Medulla oblongata (tissue), 1 donor: ENCODE measurements at regions not wholly inside any gene's neighbourhood (a gene's known extent, or its start where the extent isn't known, plus 50 kb on each side); places are given as distances from the start of the nearest gene placed in this dataset.
"Not testable (repeated sequence)": the region's sequence is repeated elsewhere in the genome, so short reads cannot be mapped to it uniquely, and the experiment has no call there.

ENCODE experiments used
- DNase-seq: peaks from one replicate; pipeline ENCODE4 v3.0.0-alpha.2; 2015; ENCODE audit errors: extremely low spot score

DNA sequence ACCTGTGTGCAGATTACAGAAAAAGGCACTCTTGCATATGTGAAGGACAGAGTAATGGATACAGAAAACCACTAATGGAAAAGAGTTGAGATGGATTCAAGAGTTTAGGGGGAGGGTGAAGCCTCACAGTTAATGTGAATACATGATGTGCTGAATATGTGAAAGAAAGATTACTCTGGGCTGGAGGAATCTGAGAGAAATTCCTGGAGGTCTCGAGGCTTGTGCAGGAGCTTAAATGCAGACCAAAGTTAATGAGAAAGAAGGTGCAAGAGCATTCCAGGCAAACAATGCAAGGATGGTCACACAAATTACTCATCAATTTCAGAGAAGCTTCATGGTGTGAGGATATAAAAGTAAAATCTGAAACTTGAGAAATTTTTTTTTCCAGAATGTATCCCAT lies 768.8 kb downstream of the STPG2 start:
- no peak for DNase-seq

DNA sequence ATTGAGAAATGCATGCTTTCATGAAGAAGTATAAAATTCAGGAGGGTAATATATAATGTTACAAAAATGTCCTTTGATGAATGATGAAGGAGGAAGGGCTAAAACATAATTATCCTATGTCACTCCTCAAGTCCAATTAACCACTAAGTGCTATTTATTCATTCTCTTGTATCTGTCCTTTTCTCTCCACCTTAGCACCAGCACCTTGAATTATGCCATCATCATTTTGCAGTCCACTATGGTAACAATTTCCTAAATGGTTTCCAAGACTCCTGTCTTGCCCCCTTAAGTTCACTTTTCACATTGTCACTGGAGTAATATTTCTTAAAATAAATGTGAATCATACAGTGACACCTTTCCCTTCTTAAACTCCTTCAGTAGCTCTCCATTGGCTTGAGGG lies 756.3 kb downstream of the STPG2 start:
- no peak for DNase-seq

DNA sequence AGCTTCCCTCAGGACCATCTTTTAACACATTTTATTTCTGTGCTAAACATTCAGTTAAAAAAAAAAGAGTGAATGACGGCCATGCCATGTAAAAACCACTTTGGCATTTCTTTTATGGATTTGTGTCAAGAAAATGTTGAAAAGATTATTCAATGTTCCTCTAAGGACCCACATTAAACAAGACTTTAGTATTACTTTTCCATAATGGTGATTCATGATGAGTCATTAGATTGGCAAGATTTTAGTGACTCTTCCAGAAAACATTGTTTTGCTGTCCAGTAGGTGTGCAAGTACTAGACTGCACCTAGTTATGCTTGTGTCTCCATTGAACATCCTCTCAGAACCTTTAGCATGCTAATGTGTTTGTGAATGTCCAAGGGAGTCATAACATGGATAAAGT lies 748.6 kb downstream of the STPG2 start:
- no peak for DNase-seq

DNA sequence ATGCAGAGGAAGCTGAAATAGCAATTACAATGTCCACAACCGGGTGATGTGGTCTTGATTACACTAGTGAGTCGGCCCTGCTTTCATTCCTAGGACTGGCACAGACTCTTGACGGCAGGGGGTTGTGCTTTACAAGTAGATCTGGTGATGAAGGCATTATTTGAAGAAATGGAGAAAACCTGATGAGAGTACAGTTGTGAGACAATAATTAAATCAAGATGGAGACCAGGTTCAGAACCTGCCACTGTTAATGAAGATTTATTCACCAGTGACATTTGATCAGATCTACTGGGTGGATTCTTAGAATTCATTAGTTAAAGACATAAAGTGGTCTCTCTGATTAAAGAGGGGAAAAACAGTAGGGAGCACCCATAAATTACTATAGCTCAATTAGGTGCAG lies 747.2 kb downstream of the STPG2 start:
- no peak for DNase-seq

DNA sequence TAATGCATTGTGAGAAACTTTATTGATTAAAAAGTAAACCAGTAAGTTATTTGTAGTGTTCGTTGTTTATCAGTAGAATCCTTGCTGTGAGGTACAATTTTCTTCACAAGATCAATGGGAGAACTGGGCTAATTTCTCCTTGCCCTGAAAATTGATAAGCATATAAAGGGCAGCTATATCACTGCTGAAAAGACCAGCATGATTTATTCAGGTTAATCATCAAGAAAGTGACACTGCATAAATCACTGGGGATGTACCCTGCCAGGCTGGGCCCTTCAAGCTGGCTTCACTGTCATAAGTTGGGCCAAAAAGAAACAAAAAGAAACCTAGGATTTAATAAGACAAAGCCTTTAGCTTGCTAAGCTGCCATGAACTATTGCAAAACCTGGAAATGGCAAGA lies 746.7 kb downstream of the STPG2 start:
- no peak for DNase-seq

DNA sequence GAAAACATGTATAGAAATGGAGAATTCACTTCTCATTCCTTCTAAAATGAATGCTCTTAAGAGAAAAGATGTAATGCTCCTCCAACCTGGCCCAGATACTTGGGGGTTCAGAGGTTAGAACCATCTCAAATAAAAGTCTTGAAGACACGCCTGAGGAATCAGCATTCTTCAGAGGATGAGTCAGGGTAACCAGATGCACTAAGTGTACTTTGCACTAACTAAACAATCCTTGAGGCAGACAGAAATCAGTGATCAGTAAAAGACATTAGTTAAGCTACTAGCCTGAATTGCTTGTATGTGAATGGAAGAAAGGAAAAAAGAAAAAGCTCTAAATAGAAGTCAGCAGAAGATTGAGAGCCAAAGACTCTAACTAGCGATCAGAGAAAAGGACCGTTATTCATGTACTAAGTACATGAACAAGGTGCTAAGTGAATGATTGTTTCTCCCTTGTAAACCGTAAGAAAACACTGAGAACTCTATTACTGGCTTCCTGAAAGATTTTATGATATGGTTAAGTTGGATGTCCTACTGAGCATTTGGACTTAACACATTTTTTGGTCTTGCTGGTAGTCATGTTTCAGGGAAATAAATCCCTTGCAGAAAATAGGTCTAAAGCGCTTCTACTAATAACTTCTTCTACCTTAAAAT lies 738.3 kb downstream of the STPG2 start:
- no peak for DNase-seq

DNA sequence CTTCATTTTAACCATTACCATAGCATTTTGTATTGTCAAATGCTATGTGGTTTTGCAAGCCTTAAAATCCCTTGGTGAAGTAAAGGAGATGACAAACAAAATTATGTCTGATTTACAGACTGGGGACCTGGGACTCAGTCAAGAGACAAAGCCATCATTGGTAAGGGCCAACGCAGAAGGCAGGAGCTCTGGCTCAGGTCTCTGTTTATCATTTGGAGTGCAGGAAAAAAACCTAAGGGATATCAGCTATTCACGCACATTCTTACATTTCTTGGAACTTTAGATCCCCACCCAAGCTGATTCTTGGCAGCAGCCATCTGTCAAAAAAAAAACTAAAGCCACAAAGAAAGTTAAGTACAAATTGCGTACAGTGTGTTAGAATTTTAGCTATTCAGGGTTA lies 731.9 kb downstream of the STPG2 start:
- DNase-seq = no peak

DNA sequence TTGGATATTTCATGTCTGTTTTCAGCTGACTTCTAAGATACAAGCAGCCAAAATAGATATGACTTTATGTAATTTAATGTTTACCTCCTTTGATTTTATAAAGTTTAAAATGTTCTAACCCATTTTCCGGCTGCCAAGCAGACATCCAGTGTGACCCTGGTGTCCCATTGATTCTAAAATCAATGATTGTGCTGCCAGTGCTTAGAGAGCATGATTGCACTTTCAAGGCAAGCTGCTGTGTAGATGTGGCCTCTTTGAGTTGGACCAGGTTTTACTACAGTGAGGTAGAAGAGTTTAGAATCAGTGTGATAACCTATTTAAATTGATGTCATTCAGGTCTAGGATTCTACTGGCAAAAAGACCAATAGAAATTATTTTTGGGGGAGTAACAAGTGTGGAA lies 730.9 kb downstream of the STPG2 start:
- no peak for DNase-seq

DNA sequence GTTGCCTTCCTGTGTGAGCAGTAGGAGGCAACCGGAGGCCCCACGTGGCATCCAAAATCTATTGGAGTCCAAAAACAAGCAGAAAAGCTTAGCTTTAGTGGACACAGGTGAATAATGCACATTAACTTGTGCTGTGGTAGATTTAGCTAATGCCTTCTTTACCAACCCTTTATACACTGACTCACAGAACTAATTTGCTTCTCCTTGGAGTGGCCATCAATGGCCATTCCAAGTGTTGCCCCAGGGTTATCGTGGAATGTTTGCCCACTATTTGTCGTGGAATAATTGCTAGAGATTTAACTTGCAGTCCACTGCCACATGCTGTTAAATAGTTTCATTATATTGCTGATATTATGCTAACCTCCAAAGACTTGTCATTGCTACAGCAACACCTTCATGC lies 729.1 kb downstream of the STPG2 start:
- DNase-seq = no peak

DNA sequence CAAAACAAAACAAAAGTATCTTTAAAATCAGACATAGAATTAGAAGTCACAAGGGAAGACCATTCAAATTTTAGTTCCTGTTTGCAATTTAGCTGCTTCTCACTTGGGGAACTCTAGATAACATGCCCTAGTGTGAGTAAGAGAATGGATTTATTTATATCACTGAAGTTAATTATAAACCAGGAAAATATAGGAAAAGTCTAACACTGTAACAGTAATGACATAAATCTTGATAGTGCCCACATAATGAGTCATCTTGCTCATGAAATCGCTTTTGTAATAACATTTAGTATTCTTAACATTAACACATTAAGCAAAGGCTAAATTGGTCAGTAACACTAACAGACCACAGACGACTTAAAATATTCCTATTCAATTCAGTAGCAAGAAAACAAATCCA lies 710.7 kb downstream of the STPG2 start:
- no peak for DNase-seq

DNA sequence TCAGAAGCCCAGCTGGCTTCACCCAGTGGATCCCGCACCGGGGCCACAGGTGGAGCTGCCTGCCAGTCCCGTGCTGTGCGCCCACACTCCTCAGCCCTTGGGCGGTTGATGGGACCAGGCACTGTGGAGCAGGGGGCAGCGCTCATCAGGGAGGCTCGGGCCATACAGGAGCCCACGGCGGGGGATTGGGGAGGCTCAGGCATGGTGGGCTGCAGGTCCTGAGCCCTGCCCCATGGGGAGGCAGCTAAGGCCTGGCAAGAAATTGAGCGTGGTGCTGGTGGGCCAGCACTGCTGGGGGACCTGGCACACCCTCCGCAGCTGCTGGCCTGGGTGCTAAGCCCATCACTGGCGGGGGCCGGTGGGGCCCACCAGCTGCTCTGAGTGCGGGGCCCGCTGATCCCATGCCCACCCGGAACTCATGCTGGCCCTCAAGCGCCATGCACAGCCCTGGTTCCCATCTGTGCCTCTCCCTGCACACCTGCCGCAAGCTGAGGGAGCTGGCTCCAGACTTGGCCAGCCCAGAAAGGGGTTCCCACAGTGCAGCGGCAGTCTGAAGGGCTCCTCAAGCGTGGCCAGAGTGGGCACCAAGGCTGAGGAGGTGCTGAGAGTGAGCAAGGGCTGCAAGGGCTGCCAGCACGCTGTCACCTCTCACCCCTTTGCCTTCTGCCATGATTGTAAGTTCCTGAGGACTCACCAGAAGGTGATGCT lies 705.1 kb downstream of the STPG2 start:
- not testable (repeated sequence) for DNase-seq

DNA sequence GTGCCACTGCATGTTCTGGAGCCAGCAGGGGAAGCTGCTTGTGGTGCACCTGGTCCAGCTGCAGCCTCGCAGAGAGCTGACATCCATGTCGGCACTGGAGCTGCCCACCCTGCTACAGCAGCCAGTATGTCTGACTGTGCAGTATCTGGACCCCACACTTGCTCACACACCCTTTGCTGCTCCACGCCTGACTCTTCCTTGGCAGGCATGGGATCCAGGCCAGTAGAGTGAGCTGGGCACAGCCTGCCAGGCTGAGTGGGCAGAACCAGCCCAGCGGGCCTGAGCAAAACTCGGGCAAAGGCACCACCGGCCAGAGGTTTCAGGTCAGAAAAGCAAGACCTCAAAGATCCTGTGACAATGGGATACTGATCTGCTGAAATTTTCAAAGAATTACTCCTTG lies 690.1 kb downstream of the STPG2 start:
- DNase-seq = no peak

DNA sequence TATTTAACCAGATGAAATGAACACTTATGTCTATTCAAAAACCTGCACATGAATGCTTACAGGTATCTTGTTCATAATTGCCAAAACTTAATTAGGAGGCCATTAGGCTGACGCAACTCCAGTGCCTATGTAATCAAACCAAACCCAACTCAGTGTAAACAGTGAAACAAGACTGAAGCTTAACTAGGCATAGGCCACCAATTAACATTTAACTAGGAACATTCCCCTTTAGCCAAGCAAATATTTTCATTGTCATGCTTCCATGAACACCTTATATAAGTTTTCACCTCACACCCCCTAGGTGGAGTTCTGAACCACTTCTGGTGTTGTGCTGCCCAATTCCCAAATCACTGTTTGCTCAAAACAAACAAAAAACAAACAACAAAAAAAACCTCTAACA lies 686.0 kb downstream of the STPG2 start:
- DNase-seq = no peak

DNA sequence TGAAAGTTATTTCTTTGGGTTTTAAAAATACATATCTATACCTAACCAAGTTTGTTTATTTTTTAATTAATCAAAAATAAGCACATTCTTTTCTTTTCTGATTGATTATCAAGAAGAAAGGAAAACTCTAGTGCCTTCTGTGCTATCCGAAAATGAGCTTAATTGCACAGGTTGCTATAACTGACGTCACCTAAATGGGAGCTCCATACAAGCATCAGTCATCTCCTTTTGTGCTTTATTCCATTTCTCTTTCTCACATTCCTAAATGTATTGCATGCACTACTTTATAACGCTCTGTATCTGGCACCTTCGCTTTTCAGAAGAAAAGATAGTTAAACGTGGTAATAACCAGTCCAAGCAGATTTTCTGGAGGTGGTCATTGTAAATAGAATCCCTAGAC lies 675.0 kb downstream of the STPG2 start:
- no peak for DNase-seq

DNA sequence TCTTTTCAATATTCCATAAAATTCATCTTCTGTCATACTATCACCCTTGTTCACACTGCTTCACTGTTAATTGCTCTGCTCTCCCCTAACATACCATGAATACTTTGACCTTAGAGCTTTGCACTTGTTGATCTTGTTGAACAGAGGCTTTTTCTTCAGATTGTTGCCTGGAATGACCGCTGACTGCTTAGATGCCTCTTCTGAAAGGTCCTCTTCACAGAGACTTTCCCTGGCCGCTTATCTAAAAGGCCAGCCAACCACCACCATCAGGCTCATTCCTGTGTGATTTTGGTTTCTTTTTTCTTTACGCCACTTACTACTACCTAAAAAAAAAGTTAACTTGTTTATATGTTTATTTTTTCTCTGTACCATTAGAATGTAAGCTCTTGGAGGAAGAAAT lies 667.7 kb downstream of the STPG2 start:
- no peak for DNase-seq

DNA sequence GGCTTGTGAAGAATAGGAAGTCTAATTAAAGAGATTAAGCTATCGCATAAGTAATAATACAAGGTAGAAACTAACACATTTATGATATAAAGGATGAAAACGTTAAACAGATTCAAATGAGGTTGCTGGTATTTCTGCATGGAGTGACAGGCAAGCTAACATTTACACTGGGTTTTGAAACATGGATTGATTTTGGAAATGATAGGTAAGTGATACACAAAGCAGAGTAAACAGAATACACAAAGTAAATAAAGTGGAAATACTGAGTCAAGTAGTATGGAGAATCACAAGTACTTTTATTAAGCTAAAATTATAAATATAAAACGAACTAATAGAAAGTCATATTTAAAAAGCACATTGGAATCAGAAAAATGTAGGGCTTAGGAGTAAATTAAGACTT lies 665.3 kb downstream of the STPG2 start:
- no peak for DNase-seq

DNA sequence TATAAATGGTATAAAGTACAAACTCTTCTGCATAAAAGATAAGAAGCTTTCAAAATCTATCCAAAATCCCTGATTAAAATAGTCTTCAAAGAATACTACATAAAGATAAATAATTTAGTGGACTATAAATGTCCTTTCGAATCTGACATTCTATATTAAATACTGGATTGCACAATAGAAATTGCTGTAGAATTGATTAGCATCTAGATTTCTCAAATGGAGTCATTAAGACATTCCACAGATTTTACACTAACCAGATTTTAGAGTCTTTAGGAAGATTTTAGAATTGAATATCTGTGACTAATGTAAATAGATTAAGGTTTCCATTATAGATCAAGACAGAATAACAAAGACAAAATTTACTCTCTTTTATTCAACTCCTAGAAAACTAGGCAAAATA lies 663.9 kb downstream of the STPG2 start:
- no peak for DNase-seq

DNA sequence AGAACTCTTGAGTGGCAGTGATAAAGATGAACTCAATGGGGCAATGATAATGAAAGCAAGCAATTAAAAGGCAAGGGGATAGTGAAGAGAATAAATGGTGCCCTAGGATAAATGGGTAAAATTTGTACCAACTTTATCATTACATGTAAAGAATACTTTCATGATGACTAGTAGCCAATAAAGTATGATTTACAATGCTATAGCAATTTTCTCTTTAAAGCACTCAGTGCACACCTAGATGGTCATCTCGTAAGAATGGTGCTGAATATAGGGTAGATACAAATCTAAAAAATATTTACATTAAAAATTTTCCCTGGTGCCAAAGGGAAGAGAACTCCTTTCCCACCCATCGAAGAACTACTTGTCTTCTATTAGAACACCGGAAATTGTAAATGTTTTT lies 651.4 kb downstream of the STPG2 start:
- DNase-seq = no peak

DNA sequence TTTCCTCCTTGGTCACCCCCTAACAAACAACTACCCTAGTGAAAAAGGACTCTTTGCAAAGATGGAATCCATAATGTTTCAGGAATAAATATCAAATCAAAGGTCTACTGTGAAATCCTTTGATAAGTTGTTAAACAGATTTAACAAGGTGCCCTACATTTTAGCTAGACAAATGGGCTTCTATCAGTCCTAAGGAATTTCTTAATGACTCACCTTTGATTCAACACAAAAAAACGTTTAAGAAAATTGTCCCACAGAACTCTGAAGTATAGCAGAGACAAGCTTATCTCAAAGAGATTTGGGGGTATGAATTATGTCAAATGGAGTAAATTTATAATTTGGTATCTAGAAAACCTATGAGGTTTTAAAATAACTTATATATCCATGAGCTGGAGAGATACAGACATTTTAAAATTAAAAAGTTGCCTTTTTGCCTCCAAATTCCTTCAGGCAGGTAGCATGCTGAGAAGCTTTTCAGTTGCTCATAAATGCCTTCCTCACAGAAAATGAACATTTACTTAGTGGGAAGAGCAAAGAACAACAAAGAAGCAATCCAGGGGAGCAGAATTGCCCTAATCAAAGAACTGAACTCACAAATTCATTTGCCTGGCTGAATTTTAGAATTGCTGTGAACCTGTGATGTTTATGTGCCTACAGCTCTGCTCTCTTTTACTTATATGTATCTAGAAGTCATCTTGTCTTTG lies 649.3 kb downstream of the STPG2 start:
- no peak for DNase-seq

DNA sequence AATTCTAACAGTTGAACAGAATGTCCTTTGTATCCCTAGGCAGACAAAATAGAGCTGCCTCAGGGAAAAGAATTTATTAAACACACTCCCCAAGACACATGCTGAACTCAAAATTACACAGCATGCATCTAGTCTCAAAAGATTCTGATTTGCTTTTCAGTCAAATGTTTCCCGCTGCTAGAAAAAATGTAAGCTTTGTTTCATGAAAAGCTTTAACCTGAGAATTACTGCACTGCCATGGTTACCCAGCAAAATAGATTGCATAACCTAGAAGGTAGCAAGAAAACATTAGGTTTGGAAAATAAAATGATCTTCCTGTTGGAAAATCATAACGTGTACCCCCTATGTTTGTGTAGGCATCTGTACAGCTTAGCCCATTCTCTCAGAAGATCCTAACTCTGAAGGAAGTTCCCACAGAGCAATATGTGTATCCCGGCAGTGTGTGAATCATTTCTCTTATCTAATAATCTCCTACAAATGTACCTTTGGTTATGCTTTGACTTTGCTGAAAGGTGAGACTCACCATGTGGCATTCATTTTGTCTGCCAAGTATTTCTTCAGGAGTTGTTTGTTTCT lies 646.9 kb downstream of the STPG2 start:
- no peak for DNase-seq

DNA sequence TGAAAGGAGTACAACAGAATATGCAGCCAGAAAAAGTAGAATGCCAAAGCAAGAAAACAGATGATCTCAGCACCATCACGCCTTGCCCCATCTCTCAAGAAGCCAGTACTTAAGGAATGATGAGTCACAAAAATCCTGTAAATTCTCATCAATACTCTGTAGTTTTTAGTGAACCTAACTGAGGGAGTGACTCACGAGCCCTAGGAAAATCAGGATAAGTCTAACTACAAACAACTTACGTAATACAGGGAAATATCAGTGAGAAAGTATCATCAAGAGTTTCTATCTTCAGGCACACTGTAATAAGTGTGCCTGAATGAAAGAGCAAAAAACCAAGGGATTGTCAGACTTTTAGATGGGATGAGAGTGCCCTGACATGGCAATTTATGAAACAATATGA lies 644.4 kb downstream of the STPG2 start:
- DNase-seq = no peak

DNA sequence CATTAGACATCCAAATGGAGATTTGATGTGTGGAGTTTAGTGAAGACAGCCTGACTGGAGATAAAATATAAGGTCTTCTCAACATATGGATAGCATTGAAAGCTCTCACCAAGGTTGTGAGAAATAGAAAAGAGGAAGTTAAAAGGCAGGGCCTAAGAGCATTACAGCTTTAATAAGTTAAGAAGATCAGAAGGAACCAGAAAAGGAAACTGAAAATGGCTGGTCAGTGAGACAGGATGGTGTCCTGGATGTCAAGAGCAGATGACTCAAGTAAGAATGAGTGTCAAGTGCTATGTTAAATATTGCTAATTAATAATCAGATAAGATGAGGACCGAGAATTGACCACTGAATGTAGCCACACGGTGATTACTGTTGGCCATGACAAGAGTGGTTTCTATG lies 642.9 kb downstream of the STPG2 start:
- DNase-seq = no peak

DNA sequence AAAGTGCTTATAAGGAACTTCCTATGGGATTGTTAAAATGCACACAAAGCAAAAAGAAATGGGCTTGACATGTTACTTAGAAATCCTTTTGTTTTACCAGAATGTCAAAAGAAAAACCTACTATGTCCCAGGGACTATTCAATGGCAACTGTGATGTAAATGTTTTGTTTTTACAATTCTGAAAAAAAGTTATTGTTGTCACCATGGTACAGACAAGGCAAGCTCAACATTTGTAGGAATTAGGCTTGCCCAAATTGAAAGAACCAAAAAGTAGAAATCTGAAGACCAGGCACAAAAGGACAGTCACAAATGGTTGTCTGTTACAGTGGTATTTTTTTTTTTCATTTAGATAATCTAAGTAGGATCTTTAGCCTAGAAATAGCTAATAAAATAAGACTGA lies 638.6 kb downstream of the STPG2 start:
- no peak for DNase-seq
